GM10248 (cell line): ENCODE measurements at regions not wholly inside any gene's neighbourhood (a gene's known extent, or its start where the extent isn't known, plus 50 kb on each side); places are given as distances from the start of the nearest gene placed in this dataset.
"Not testable (repeated sequence)": the region's sequence is repeated elsewhere in the genome, so short reads cannot be mapped to it uniquely, and the experiment has no call there.

ENCODE experiments used
- CTCF ChIA-PET: fragments of 300-600 bp; sonication (Branson Sonifier 250); formaldehyde crosslinking; extraction: SDS; loops from one replicate; lab custom pipeline; 2021; ENCODE audit warnings: antibody characterized with exemption; lab: Yijun Ruan, JAX
- POLR2A ChIA-PET: fragments of 350-650 bp; sonication (Branson Sonifier 250); formaldehyde crosslinking; extraction: SDS; loops from one replicate; lab custom pipeline; 2020; ENCODE audit warnings: antibody characterized with exemption; lab: Yijun Ruan, JAX
- DNase-seq: peaks from one replicate; pipeline ENCODE4 v3.0.0; 2012; ENCODE audit errors: extremely low spot score
- TF ChIP-seq, protein P1 (sequence below): IDR thresholded peaks from 2 replicates; pipeline ENCODE4 v1.5.1; 2012; ENCODE audit warnings: mild to moderate bottlenecking, low read depth; ENCODE audit errors: extremely low read depth, missing control alignments, control extremely low read depth

DNA sequence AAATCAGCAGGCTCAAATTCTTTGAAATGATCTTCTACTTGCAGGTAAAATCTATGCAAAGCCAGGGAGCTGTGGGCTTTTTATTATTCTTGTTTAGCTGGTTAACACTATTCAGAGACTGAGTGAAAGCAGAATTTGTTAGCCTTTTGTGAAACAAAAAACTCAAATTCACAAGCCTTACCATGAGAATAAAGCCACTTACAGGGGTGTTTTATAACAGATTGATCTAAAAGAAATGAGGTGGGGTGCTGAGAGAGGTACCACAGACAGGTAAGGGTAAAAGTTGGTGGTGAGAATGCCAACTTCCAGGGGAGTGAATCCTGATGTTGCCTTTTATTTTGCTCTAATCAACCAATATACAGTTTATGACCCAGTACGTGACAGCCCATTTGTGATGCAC lies 1585.6 kb downstream of the EFNA5 start:
- TF ChIP-seq, protein P1, sequence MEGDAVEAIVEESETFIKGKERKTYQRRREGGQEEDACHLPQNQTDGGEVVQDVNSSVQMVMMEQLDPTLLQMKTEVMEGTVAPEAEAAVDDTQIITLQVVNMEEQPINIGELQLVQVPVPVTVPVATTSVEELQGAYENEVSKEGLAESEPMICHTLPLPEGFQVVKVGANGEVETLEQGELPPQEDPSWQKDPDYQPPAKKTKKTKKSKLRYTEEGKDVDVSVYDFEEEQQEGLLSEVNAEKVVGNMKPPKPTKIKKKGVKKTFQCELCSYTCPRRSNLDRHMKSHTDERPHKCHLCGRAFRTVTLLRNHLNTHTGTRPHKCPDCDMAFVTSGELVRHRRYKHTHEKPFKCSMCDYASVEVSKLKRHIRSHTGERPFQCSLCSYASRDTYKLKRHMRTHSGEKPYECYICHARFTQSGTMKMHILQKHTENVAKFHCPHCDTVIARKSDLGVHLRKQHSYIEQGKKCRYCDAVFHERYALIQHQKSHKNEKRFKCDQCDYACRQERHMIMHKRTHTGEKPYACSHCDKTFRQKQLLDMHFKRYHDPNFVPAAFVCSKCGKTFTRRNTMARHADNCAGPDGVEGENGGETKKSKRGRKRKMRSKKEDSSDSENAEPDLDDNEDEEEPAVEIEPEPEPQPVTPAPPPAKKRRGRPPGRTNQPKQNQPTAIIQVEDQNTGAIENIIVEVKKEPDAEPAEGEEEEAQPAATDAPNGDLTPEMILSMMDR, result no peak
- DNase-seq, result no peak
- CTCF ChIA-PET, result interaction anchor here (0.9 to 3.7 kb wide), 3 partner anchors 10 to 26 kb away, joined by 4 to 15 read pairs (median 5); no protein-coding TSS in a partner anchor
- POLR2A ChIA-PET, result no interaction called here

DNA sequence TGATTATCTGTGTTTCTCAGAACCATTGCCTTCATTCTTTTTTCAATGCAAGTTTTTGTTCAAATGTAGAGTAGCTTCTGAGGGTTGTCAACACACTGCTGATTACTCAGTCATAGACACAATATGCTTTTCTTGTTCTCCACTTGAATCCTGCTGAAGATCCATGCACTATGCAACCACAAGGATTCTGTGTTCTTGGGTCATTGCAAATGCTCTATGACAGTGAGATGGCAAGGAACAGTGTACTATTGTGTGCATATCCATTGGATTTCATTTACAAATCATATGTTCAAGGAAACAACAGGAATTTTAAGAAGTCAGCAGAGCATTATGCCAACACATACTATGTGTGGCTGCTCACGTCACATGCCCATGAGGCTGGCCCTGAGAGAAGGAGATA lies 1590.2 kb downstream of the EFNA5 start:
- TF ChIP-seq, protein P1, result no peak
- ChIA-PET CTCF (no interaction called here), POLR2A (no interaction called here)
- DNase-seq, result no peak

DNA sequence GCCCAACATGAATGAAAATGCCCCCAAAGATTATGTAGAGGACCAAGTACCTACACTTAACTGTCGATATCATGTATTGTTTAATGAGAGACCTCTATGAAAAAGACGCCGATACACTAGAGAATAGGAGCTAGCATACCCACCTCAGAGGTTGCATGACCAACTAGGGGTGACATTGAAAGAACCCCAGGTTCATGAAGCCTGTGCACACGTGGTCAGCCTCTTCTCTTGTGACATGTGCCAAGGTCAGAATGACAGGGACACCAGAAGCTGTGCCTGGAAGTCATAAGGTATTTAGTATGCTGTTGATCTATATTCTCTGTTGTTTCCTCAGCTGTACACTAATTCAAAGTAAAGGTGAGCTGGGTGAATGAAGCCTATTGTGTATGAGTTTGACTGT lies 1594.1 kb downstream of the EFNA5 start:
- DNase-seq, result no peak
- CTCF ChIA-PET, result interaction anchor here (1.0 to 1.1 kb wide), 2 partner anchors 24 to 49 kb away, joined by 3 read pairs; no protein-coding TSS in a partner anchor
- TF ChIP-seq, protein P1, result no peak
- POLR2A ChIA-PET, result no interaction called here

DNA sequence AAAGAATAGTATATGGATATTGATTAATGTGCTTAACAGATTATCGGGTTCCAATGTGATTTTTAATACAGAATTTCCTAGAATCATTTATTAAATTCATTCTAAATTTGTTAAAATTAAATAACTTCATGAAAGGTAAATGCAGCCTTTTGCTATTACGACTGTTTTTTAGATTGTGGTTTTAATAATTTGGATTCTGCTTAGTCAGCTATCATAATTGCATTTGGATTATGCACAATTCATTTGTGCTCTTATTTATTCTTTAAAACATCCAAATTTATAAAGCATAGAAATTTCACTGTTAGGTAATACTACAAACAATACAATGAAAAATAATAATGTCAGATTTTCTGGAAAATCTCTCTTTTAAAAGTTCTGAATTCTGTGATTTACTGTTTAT lies 1598.5 kb downstream of the EFNA5 start:
- ChIA-PET POLR2A (no interaction called here), CTCF (no interaction called here)
- no peak for DNase-seq
- TF ChIP-seq, protein P1, result no peak

DNA sequence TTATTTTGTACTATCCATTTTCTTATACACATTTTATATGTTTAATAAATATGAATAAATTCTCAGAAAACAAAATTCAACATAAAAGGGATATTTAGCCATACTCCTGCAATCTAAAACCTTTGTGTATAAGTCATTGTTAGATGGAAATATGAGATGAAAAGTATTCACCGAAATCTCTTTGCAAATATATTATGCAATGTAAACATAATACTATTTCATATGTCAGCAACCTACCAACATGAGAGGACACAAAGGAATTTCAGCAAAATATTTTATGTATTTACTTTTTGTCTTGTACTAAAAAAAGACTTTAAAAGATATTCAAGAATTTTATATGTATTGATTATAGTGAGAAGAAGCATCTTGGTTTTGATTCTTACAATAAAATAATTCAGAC lies 1623.4 kb downstream of the EFNA5 start:
- TF ChIP-seq, protein P1, result no peak
- ChIA-PET POLR2A (no interaction called here), CTCF (no interaction called here)
- DNase-seq, result no peak

DNA sequence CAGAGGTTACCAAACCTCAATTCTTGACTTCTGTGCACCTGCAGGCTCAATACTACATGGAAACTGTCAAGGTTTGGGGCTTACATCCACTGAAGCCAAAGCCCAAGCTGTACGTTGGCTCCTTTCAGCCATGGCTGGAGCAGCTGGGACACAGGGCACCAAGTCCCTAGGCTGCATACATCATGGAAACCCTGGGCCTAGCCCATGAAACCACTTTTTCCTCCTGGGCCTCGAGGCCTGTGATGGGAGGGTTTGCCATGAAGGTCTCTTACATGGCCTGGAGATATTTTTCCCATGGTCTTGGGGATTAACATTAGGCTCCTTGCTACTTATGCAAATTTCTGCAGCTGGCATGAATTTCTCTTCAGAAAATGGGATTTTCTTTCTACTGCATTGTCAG lies 1638.7 kb downstream of the EFNA5 start:
- CTCF ChIA-PET, POLR2A ChIA-PET: not testable (repeated sequence)

DNA sequence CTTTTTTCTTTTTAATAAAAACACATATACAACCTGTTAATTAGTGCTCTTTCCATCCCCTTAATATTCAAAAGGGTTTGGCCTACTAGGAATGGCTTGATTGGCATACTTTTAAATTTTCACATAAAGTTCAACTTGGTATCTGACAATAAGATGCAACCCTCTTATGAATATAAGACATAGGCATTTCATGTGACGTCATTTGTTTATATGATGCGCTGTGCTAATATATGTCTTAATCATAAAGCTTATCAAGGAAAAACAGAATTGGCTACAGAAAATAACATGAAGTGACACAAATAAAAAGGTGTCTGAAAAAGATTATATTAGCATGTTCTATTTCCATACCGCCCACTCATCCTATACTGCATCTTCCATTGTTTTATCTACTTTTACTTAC lies 1642.4 kb downstream of the EFNA5 start:
- ChIA-PET CTCF (no interaction called here), POLR2A (no interaction called here)
- no peak for DNase-seq
- TF ChIP-seq, protein P1, result no peak

More for the DNA sequence above, 1638.7 kb downstream of the EFNA5 start:
- not testable (repeated sequence) for DNase-seq
